GM12873 (cell line): ENCODE measurements at regions not wholly inside any gene's neighbourhood (a gene's known extent, or its start where the extent isn't known, plus 50 kb on each side); places are given as distances from the start of the nearest gene placed in this dataset.

ENCODE experiments used
- CTCF ChIP-seq: IDR thresholded peaks from 2 replicates; pipeline ENCODE4 v1.5.1; 2012; ENCODE audit warnings: low read depth, mild to moderate bottlenecking, moderate library complexity, low read length, control low read depth; ENCODE audit not compliant: insufficient read depth; ENCODE audit errors: missing control alignments

- TF ChIP-seq CTCF, result no peak
Measured at GRCh38 chr2:57437077-57437476, 609.5 kb upstream of the VRK2 start.

GRCh38 chr2:57440437-57440836 lies 606.2 kb upstream of the VRK2 start:
- no peak for TF ChIP-seq CTCF

- TF ChIP-seq CTCF, result no peak
Measured at GRCh38 chr2:57443086-57443485, 603.5 kb upstream of the VRK2 start.

GRCh38 chr2:57443973-57444521 lies 602.6 kb upstream of the VRK2 start:
- TF ChIP-seq CTCF, result no peak

GRCh38 chr2:57444752-57445430 lies 601.7 kb upstream of the VRK2 start:
- TF ChIP-seq CTCF, result no peak

- TF ChIP-seq CTCF, result no peak
Measured at GRCh38 chr2:57448816-57449215, 597.8 kb upstream of the VRK2 start.

- TF ChIP-seq CTCF, result no peak
Measured at GRCh38 chr2:57450170-57450569, 596.4 kb upstream of the VRK2 start.
